ENCODE measurements at regions not wholly inside any gene's neighbourhood (a gene's known extent, or its start where the extent isn't known, plus 50 kb on each side); places are given as distances from the start of the nearest gene placed in this dataset.

- no peak for DNase-seq
Observed at GRCh38 chr3:163773136-163773535, 1305.2 kb downstream of the SI start.

DNA sequence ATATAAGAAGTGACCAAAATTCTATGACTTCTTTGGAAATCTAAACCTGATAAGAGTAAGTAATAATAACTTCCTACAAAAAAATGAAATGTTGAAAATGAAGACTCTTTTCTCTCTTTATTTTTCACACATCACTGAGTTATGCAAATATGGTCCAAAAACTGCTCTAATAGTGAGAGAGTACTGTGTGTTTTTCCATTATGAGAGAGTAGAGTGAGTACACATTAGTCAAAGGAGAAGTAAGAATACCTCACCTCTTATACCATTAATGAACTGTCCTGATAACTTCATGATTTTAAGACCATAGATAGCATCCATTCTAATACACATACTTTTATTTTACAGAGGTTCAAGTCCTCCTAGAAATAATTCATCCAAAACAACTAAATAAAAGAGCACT, 1310.2 kb downstream of the SI start:
- DNase-seq, result no peak

- DNase-seq, result no peak
Observed at GRCh38 chr3:163766112-163766511, 1312.2 kb downstream of the SI start.

- no peak for DNase-seq
Observed at GRCh38 chr3:163753033-163753432, 1325.3 kb downstream of the SI start.

DNA sequence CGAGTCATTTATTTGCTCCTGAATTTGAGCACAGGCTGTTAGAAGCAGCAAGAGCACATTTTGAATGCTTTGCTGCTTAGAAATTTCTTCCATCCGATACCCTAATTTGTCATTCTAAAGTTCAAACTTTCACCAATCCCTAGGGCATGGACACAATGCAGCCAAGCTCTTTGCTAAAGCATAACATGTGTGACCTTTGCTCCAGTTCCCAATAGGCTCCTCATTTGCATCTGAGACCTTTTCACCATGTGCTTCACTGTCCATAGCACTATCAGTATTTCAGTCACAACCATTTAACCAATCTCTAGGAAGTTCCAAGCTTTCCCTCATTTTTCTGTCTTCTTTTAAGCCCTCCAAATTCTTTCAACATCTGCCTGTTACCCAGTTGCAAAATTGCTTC, 1333.1 kb downstream of the SI start:
- no peak for DNase-seq

- no peak for DNase-seq
Observed at GRCh38 chr3:163735394-163735793, 1342.9 kb downstream of the SI start.

- no peak for DNase-seq
Observed at GRCh38 chr3:163730684-163731083, 1347.6 kb downstream of the SI start.

DNA sequence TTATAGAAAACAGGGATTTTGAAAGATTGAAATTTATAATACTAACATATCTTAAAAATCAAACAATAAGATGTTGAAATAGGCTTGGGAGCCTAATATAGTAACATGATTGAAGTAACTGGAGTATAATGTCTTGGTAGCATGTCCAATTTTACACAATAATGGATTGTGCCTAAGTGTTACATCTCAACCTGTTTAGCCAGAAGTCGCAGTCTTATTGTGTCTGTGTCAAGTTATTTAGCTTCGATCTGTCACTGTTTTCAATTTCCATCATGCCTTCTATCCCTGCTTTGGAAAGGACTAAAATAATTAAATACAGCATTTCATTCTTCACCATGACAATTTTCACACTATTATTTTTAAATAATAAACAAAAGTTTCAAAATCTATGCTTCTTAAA, 1352.2 kb downstream of the SI start:
- DNase-seq, result no peak

DNA sequence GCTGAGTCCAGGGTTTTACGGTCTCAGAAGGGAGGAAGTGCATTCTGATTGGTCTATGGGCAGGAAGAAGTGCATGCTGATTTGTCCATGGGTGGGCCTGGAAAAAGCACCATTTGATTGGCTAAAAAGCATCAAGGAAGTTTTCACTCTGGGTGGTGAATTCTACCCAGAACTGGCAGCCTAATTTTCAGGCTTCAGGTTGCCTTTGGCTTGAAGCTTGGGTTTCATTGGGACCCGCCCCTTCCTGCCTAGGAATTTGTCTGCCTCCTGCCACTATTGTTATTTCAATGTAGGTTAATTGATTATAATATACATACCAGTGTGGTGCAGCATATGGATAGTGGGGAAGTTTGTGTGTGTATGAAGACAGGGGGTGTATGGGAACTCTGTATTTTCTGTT, 1355.9 kb downstream of the SI start:
- no peak for DNase-seq

DNA sequence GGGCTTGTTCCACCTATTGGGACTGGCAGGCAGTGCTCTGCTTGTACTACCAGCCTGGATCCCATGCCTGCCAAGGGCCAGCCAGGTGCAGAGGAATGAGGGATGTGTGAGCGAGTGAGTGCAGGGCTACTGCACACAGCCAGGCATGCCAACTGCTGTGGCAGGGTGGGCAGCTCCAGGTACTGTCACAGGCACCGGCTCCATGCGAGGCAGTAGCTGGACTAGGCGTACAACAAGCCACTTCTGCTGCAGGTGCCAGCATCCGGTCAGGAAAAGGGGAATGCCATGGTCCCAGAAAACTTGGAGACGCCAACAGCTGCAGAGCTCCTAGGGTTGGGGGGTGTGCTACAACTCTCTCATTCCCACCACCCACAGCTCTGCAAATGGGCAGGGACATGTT, 1356.7 kb downstream of the SI start:
- DNase-seq, result no peak

- DNase-seq, result no peak
Observed at GRCh38 chr3:163717377-163717776, 1360.9 kb downstream of the SI start.

- DNase-seq, result no peak
Observed at GRCh38 chr3:163708428-163708827, 1369.9 kb downstream of the SI start.

DNA sequence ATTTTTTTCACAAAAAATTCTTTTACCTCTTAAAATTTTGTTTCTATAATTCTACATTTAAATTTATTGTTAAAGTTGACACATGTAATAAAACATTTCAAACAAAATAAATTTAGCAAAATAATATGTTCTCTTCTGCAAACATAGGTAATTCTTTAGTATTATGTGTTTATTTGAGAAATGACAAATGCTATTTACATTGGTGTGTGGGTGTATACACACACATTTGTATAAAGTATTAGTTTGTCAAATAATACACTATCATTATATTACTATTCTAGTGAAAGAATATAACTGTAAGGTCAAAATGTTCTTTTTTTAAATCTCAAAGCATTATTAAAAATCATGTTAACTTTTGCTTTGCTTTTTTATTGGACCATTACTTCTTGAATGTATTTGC, 1370.6 kb downstream of the SI start:
- no peak for DNase-seq

- DNase-seq, result peak; percentile 67
Observed at GRCh38 chr3:163698221-163698620, 1380.1 kb downstream of the SI start.

DNA sequence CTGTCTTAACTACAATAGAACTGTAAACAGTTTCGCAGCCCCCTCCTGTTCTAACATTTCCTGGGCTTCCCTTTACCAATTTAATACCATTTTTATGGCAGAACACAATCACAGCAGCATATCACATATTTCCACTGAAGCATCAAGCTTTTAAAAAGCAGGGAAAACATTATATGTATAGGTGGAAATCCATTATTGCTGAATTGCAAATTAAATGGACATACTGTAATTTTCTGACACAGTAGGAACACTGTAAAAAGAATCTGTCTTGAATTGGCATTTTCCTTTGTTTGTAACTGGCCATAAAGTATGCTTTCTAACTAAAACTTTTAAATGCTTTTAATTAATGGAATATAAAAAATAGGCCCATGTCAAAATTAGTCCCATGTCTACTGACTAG, 1385.8 kb downstream of the SI start:
- DNase-seq, result no peak

DNA sequence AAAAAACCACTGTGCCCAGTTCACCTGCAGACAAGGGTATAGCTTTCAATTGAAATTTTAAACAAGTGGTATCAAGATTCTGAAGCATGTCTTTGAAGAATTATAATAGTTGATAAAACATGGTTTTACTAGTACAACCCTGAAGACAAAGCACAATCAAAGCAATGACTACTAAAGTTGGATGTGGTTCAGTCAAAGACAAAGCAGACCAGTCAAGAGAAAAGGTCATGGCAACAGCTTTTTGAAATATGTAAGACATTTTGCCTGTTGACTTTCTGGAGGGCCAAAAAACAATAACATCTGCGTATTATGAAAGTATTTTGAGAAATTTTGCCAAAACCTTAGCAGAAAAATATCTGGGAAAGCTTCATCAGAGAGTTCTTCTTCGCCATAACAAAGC, 1393.6 kb downstream of the SI start:
- DNase-seq, result no peak

- DNase-seq, result no peak
Observed at GRCh38 chr3:163672954-163673353, 1405.3 kb downstream of the SI start.

DNA sequence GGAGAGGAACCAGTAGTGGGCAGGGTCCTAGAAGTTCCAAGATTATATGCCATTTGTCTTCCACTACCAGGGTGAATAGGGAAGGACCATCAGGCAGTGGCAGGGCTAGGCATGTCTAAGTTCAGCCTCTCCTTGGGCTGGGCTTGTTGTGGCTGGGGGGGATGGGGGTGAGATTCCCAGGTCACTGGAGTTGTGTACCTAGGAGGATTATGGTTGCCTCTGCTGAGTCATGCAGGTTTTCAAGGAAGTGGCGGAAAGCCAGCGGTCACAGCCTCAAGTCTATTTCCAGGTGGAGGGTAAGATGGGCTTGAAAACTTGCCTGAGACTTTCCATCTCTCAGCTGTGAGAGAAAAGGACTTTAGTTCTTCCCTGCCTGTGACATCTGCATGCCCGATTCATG, 1407.1 kb downstream of the SI start:
- peak; percentile 1 for DNase-seq

GRCh38 chr3:163664466-163664865, 1413.8 kb downstream of the SI start:
- DNase-seq, result no peak

GRCh38 chr3:163657088-163657487, 1421.2 kb downstream of the SI start:
- no peak for DNase-seq

GRCh38 chr3:163655021-163655420, 1423.3 kb downstream of the SI start:
- DNase-seq, result no peak

- DNase-seq, result no peak
Observed at GRCh38 chr3:163644172-163644571, 1434.1 kb downstream of the SI start.

DNA sequence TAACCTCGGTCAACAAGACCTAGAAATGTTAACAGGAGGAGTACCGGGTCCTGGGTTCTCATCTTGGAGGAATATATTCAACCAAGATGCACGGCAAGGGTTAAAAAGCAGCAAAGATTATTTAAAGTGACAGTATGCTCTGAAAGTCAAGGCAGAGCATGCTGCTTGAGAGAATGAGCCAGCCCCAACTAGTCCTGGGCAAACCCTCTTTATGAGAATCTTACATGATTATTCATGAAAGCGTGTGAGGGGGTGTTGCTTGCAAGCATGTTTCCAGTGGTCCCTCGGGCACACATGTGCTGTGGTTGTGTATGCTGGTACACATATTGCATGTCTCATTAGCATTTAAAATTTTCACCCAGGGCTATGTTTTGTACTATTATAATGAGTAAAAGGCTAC, 1445.6 kb downstream of the SI start:
- no peak for DNase-seq

DNA sequence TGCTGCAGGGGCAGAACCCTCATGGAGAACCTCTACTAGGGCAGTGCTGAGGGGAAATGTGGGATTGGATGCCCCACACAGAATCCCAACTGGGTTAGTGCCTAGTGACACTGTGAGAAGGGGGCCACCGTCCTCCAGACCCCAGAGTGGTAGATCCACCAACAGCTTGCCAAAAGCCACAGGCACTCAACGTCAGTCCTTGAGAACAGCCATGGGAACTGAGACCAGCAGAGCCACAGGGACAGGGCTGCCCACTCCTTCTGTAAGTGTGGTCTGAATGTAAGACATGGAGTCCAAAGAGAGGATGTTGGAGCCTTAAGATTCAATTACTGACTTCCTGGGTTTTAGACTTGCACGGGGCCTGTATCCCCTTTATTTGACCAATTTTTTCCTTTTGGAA, 1451.5 kb downstream of the SI start:
- no peak for DNase-seq

DNA sequence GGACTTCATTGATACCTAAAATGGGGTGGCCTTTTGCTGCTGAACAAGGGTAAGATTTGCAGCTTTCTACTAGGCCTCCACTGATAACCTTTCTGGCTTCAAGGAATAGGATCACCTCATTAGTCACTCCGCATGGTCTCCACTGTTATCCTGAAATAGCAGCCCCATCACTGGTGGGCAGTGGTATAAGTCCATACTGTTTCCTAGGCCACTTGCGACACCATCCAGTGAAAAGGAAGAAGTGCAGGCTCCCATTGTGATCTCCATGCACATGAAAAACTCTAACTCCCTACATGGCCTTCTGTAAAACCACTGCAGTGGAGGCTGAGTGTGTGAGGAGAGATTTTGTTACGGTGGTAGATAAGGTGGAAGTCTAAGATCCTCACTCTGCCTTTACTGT, 1455.9 kb downstream of the SI start:
- peak; percentile 4 for DNase-seq

DNA sequence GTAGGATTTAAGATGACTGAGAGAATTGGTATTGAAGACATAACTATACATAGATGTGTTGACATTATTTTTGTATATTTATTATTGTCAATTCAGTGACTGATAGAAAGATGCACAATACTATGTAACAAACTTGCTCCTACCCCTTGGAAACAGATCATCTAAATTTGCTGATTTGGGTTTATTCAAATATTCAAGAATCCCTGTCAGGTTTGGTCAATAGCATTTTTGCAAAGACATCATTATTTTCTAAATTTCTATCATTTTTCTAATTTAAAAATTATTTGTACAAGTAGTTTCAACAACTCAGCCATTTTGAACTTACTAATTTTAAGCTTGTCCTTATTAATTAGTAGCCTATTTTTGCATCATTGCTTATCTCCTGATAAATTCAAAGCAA, 1463.4 kb downstream of the SI start:
- no peak for DNase-seq
